GM19463 (cell line): ENCODE measurements at regions not wholly inside any gene's neighbourhood (a gene's known extent, or its start where the extent isn't known, plus 50 kb on each side); places are given as distances from the start of the nearest gene placed in this dataset.

ENCODE experiments used
- ATAC-seq: cut with Tn5 transposase; IDR thresholded peaks from one replicate; pipeline ENCODE4 v1.9.1; 2021; ENCODE audit warnings: mild to moderate bottlenecking, moderate library complexity; ENCODE audit not compliant: unreplicated experiment

DNA sequence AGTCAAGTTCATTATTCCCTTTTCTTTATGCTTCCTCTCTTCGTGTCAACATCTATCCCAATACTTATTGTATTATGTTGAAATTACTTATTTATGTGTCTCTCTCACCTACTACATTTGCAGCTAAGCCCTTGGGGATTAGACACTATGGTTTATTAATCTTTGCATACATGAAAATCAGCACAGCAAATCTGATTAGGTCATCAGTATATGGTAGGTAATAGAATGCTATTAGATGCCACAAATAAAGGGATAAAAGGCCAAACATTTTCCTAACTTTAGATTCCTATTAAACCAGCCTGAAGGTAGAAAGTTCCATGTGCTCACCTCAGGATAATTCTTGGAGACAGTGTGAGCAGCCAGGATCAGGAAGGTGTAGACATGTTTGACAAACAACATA, 490.1 kb upstream of the MPDZ start:
- no peak for ATAC-seq

DNA sequence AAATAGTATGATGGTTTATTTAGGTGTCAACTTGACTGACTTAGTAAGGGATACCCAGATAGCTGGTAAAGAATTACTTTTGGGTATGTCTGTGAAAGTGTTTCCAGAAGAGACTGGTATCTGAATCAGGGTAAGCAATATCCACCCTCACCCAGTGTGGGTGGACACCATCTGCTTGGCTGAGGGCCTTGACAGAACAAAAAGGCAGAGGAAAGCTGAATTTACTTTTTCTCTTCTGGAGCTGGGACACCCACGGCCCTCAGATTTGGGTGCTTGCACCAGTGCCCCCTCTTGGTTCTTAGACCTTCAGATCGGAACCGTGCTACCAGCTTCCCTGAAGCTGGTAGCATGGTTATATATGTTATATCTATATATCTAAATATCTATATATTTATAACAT, 489.5 kb upstream of the MPDZ start:
- no peak for ATAC-seq

DNA sequence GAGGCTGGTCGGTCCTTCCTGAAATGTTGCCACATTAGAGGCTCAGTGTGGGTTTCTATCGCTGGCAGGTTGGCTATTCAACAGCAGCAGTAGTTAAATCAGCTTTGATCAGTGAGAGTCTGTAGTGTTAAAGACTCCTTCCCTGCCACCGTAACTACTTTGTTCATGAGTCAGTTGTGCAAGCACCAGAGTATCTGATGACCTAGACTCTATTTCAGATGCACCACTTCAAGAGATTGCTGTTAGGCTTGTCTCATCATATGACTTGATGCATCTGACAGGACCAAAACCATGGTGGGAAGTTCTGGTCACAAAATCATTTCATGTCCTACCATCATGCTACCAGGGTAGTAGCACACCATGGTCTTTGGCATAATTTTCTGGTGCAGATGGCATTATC, 482.7 kb upstream of the MPDZ start:
- no peak for ATAC-seq

DNA sequence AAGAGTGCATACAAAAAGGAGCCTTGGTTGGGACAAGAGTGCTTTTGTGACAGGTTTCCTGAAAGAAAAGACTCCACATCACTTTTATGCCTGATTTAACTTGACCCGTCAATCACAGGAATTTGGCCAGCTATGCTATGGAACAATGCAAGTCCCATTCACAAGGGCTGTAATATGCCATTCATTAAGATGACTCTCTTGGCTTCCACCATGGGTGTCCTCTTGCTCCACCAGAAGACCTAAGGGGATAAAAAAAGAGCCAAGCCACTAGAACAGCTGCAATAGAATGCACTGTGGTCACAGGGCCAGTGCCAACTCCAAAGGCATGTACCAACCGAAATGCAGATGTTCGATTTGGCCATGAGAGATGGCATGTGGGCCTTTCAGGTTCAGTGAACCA, 480.1 kb upstream of the MPDZ start:
- no peak for ATAC-seq

DNA sequence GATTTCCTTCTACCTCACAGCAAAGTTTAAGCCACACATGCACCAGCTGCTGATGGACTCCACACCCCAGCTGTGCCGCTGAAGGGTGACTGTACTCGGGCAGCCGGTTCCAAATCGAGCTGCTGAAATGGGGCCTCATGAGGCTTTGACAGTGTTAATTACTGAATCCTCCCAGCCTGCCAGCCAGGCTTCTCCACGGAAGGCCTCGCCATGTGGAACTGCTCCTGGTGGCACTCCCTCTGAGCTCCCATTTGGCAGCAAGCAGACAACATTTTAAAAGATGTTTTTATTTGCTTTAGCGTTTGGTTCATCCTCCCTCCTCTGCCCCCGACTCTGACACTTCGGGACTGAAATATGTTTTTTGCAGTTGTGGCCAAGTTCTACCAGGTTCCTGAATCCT, 479.4 kb upstream of the MPDZ start:
- ATAC-seq: no peak

DNA sequence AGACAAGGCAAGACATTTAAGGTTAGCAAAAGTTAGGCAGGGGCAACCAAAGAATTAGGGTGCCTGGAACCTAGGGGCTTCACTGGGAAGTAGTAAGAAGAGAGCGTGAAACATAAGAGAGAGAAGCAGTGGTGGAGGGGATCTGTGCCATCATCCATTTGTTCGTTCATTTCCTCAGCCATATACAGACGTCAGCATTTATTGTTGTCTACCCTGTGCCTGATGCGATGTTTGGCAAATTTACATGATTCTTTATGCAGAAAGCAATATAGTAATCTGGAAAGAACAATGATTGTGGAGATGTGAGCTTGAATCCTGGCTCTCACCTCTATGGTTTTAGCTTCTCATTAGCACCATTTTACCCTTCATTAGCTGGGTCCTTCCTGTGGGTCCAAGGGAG, 477.5 kb upstream of the MPDZ start:
- no peak for ATAC-seq

DNA sequence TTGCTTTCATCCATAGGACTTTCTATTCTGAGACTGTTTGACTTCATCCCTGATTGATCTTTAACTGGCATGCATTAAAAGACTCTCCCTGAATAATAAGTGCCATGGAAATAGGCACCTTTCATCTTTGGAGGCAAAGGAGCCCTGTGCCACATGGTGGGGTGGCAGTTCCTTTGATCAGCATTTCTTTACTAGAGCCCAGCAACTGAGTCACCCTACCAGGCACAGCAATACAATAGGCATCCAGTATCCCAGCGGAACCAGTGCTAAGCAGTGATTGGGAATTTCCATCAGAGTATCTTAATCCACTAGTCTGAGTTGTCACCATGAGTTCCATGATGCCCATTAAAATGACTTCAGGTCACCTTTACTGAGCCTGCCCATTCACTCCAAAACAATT, 476.1 kb upstream of the MPDZ start:
- no peak for ATAC-seq

DNA sequence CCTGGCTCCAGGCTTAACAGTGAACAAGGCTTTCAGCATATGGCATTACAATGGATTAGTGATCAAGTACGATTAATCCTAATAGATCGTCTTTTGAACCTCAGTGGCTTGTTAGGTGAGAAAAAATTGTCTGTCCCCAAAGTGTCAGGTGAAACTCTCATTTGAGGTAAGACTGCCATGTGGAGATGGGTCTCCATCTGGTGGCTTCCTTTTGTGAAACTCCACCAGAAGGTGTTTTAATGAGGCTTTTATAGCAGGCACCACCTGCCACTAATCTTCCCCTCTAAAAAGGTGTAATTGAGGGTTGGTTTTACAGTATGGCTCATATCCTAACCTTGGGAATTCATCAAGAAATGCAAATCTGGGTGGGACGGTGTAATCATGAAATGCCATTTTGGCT, 471.1 kb upstream of the MPDZ start:
- no peak for ATAC-seq

DNA sequence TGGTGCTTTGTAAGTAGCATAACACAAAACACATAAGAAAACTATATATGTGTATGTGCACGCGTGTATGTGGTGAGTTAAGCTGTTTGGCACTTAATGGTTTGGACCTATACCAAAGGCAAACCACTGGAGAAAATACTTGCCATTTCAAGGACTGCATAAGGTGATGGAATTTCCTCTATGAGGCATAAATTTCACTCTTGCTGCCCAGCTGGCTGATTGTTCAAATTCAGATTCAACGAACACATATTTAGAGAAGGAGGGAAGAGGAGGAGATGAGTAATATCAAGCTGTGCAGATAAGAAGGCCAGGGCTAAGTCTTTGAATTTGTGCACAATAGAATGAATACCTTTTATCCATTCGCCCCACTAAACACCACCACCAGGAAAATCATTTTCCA, 470.6 kb upstream of the MPDZ start:
- no peak for ATAC-seq

DNA sequence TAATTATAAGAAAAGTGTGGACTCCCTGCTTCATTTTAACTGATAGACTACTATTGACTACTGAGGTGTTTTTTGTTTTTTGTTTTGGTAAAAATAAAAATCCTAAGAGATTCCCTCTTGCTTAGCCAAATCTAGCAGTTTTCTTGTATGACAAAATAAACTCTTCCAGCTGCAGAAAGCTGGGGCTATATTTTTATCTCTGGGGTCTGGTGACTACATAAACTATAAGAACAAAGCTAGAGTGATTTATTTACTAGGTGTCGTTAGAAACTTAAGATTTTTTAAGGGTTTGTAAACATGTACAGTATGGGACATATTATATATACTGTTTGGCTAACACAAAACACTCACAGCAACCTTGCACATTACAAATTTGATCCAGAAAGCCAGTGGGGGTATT, 467.4 kb upstream of the MPDZ start:
- ATAC-seq: no peak

DNA sequence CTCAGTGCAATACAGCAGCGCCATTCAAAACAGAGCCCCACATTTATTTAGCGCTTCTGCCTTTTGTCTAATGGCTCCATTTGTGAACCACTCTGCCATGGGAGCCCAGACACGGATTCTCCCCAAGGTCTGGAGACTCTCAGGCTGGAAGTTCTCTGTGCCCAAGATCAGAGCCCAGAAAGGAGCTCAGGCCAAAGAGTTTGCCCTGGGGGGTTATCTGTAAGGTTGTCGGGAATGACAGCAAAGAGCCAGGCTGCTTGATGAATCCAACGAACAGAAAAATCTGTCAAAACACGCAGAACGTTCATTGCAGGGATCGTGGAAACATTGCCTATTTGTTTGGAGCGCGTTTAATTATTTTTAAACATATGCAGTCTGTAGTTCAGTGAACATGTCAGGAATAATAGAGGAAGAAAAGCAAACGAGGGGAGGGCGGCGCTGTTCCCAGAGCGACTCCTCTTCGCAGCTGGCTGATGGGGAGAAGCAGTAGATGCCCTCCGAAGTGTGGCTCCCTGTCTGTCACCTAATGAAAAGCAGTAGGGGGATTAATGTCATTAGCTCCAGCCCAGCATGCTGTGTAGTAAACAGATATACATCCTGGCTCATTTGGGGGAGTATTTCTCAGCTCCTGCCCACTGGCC, 464.9 kb upstream of the MPDZ start:
- ATAC-seq: no peak

DNA sequence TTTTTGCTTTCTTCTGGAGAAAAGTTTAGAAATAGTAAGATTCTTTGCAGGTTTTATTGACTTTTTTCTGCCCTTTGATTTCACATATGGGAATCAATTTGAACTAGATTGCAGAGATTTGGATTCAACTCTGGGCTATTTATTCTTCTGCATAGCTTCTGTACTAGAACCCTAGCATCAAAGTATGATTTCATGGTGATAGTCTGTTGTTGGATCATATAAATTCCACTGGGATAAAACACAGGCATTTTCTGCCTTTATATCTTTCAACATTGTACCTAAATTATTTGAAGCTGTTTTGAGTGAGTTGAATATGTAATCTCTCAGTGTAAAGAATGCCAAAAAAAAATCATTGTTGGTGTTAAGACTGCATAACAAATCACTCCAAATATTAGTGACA, 458.4 kb upstream of the MPDZ start:
- ATAC-seq: no peak

DNA sequence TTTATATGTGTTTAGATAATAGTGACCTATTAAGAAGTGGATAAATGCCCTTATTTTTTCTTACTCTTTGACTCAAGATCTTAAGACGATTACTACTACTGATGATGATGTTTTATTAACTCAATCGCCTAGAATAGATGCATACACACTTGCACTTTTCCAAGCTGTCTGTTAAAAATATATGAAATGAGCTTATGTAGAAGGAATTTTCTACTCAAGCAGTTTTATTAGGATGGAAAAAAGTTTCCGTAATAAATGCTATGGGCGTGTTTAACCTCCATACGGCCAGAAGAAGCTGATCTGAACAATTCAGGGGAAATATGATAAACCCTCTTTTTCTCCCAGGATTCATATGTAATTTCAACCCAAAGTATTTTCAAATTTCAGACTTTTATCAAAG, 455.7 kb upstream of the MPDZ start:
- ATAC-seq: no peak

DNA sequence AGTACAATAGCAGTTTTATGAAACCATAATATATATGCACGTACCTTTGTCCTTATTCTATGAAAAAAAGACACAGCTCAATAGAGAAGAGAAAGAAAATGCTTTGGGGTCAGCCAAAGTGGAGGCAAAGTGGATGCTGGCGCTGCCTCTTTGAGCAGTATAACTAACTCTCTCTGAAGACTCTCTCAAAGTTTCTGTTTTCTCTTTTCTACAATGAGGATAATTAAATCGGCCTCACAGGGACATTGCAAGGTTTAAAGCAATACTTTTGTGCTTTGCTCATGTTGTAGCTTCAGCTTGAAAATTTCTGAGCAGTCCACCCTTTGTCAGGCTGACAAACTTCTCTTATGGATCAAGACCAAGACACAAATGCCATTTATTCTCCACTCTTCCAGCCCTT, 455.1 kb upstream of the MPDZ start:
- ATAC-seq: no peak

DNA sequence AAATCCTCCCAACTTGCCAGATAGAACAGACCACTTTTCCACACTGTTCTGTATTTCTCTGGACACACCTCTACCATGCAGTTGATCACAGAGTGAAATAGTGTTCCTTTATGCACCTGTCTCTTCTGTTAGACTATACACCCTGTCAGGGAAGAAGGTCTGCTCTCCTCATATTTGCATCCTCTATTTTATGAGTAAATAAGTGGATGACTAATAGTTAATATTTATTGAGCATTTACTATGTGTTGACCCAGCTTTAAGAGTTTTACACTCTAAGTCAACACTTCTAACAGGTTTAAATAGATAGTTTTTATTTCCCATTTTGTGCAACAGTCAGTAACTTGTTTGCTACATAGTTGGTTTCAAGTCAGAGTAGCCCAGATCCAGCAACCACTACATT, 452.8 kb upstream of the MPDZ start:
- ATAC-seq: no peak

DNA sequence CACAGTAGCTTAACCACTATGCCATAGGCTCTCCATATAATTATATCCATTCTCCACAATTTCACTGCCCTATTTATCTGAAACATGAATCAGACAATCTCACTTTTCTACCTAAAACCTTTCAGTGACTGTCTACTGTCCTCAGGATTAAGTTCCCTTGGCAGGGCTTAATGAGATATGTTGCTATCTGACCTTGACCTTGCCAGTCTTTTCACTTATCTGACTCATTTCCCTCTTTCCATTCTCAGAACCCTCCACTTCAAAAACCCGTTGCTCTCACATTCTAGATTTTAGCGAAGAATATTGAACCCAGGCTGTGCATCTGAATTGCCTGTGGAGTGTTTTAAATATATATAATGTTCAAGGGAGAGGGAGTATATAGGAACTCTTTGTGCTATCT, 452.1 kb upstream of the MPDZ start:
- no peak for ATAC-seq

DNA sequence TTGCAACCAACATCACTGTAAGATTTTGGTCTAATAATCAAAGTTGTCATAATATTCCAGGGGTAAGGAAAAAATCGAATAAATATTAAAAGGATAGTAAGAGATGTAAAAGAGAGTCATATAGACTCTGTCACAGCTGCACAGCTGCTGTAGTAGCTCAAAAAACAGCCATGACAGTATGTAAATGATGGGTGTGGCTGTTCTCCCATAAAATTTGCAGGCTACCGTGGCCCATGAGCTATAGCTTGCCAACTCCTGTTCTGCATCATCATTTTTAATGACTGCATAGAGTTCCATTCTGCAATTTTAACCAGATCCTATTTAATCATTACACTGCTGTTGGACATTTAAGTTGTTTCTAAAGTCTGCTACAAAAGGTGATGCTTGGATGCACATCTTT, 450.5 kb upstream of the MPDZ start:
- no peak for ATAC-seq

DNA sequence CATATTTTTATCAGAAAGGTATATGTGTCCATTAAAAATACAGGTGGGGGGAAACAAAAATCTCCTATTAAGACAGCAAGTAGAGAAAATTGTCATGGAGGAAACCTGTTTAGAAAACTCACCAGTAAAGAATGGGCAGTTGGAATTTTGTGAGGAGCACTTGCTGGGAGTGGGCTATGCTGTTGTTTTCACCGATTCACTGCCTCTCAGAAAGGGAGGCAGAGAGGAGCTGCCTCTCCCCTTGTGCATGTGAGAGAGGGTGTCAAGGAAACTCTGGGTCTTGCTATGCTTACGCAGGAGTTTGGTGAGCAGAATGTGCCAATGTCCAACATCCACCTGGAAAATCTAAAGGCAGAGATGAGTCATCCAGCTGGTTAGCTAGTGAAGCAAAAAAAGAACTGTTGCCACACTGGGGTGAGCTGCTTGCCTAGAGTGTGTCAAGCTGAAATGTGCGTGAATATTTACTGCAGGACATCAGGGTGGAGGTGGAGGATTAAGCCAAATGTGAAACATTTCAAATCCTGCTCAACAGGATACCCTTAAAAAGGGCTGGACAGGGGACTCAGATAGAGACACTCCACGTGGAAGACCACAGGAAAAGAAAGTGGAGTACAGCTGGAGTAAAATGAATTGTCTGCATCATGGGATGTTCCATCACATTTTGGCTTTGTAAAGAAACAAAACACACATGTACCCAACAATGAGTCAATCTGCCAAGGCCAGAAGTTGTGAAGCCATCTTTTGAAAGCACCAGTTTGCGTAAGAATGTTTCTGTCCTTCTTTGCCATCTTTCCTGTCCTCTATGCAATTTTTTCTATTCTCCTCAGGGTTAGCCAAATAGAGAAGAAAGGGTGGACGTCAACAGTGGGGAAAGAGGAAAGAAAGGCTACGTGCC, 449.7 kb upstream of the MPDZ start:
- ATAC-seq: no peak

DNA sequence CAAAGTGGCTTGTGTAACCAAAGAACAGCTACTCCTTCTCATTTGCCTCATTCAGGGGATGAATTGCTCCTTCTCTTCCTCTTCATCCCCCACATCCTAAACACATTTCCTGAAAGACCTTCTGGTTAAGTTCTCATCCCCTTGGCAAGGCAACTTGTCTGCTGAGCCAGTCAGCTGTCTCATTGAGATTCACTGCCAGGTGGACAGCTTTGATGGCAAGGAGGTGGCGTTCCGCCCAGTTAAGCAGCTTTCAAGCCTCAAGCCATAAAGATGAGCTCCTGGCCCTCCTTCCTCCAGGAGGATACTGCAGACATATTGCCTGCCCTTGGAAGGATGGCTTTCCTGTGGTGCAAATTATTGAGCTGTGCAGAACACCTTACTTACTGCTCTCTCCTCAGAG, 448.6 kb upstream of the MPDZ start:
- no peak for ATAC-seq

DNA sequence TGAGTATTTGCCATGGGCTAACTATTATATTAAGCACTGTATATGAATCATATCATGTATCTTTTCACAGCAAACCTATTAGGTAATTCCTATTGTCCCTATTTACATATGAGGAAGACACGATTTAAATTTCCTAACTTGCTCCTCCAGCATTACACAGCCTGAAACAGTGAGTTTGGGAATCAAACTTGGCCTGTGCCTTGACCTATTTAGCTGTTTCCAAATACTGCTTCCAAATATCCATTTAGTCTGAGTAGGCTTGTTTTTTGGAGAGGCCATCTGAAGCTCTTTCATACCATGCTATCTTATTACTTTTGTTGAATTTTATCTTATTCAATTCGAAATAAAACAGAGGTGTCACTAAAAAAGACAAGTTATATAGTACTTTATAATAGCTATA, 447.3 kb upstream of the MPDZ start:
- no peak for ATAC-seq

DNA sequence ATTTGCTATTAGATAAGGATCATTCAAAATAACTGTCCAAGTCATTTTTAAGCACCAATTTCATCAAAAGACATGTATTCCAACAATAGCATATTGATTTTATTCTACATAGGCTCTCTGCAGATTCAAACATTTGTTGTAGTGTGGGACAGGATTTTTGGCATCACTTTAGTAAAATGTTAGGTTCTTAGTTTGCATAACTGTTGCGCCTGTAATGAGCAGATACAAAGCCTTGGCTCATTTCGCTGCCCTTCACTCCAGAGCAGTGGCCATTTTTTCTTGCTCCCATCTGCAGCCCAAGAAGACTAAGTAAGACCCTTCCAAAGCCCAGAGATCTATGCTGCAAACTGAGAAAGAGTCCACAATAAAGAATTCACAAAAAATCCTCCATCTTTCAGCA, 446.0 kb upstream of the MPDZ start:
- no peak for ATAC-seq

DNA sequence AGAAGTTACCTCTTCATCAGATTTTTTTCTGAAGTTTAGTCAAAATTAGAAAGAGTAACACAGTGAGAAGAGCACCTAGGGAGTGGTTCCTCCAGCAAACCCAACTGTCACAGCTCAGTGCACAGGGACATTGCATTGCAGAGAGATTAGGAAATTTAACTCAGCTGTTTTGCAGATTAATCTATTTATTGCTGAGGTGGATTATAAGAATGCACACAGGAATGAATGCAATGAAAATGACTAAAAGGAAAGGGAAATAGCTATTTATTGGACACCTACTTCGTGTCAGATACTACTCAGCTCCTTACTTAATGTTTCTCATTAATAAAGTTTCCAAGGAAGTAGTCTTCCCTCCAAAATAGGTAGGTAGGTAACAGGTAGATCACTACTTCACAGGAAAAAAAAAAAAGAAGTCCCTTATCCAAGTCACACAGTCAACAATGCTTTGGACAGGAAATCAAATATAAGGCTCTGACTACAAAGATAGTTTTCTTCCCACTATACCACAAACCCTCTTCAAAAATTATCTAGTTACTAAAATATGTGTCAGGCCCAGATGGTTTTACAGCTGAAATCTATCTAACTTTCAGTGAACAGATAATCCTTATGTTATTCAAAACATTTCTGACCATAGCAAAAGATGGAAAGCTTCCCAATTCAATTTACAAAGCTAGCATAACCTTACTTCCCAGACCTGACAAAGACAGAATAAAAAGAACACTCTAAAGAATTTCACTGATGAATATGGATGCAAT, 442.2 kb upstream of the MPDZ start:
- no peak for ATAC-seq
